ENCODE measurements at regions not wholly inside any gene's neighbourhood (a gene's known extent, or its start where the extent isn't known, plus 50 kb on each side); places are given as distances from the start of the nearest gene placed in this dataset.

DNA sequence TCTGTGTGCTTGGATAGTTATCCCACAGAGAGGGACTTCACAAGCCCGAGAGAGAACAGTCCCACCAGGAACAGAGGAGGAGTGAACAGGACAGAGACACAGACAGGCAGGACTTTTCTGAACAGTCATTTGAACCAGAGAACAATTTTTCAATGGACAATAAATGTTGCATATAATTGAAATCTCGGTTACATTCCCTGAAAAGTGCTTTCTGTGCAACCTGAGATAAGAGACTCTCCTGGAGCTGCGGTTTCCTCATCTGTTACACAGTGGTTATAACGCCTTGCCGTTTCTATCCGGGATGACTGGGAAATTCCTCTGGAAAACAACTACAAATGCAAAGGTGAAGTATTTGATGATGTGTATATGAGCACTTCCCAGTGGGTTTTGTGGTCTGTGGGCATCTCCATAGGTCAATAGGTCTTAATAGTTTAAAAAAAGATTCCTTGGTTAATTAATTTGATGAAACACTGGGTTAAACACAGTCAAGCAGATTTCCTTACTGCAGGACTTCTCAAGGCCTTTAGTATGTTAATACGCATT, 87.2 kb upstream of the HPCAL1 start:
- TF ChIP-seq EZH2phosphoT487 (IDR thresholded peaks at IDR 0.05; ENCODE audit: low read depth): no peak
- TF ChIP-seq, protein P1, sequence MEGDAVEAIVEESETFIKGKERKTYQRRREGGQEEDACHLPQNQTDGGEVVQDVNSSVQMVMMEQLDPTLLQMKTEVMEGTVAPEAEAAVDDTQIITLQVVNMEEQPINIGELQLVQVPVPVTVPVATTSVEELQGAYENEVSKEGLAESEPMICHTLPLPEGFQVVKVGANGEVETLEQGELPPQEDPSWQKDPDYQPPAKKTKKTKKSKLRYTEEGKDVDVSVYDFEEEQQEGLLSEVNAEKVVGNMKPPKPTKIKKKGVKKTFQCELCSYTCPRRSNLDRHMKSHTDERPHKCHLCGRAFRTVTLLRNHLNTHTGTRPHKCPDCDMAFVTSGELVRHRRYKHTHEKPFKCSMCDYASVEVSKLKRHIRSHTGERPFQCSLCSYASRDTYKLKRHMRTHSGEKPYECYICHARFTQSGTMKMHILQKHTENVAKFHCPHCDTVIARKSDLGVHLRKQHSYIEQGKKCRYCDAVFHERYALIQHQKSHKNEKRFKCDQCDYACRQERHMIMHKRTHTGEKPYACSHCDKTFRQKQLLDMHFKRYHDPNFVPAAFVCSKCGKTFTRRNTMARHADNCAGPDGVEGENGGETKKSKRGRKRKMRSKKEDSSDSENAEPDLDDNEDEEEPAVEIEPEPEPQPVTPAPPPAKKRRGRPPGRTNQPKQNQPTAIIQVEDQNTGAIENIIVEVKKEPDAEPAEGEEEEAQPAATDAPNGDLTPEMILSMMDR (IDR thresholded peaks at IDR 0.05; ENCODE audit: low read depth, low read length): no peak

All from OCI-LY3 (cell line).